Gastrocnemius medialis (tissue), 4 donors: ENCODE measurements at regions not wholly inside any gene's neighbourhood (a gene's known extent, or its start where the extent isn't known, plus 50 kb on each side); places are given as distances from the start of the nearest gene placed in this dataset.

Experiments
- POLR2A ChIP-seq, 2 donors: fragments of 450-650 bp; IDR thresholded peaks; one replicate each; pipeline ENCODE4 v1.6.1; 2017; ENCODE audit warnings: antibody characterized with exemption in 2 of 2, mild to moderate bottlenecking in 2 of 2, moderate library complexity in 2 of 2
- TF ChIP-seq, protein P1 (sequence below), 5 experiments: fragments of 450-650 bp in 3 of 5; fragments of 200-600 bp in 2 of 5; sonication (generic) in 2 of 5; IDR thresholded peaks in 4 of 5; conservative IDR thresholded peaks in 1 of 5; 1 replicate in 4 of 5; 2 replicates in 1 of 5; pipeline ENCODE4 v1.5.1; 2016 to 2019; ENCODE audit warnings: antibody characterized with exemption in 5 of 5, mild to moderate bottlenecking in 3 of 5, moderate library complexity in 3 of 5

DNA sequence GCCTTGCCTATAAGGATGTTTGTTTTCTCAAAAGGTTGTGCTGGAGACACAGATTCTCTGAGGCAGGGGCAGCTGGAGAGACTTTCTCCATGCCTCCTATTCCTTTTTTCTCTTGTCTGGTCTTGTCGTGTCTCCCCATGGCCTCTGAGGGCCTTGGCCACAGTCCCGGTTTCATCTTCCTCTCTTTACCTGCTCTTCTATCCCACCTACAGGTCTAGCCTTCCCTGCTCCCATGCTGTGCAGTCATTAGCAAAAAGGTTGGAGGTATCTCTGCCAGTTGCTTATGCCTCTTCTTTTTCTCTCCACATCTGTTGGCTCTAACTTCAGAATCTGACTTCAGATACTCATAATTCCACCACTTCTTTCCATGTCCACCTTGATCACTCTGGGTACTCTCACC, 191.1 kb downstream of the IL20RB start:
- TF ChIP-seq, protein P1, sequence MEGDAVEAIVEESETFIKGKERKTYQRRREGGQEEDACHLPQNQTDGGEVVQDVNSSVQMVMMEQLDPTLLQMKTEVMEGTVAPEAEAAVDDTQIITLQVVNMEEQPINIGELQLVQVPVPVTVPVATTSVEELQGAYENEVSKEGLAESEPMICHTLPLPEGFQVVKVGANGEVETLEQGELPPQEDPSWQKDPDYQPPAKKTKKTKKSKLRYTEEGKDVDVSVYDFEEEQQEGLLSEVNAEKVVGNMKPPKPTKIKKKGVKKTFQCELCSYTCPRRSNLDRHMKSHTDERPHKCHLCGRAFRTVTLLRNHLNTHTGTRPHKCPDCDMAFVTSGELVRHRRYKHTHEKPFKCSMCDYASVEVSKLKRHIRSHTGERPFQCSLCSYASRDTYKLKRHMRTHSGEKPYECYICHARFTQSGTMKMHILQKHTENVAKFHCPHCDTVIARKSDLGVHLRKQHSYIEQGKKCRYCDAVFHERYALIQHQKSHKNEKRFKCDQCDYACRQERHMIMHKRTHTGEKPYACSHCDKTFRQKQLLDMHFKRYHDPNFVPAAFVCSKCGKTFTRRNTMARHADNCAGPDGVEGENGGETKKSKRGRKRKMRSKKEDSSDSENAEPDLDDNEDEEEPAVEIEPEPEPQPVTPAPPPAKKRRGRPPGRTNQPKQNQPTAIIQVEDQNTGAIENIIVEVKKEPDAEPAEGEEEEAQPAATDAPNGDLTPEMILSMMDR (IDR thresholded peaks at IDR 0.05 in 4 of 5, conservative IDR thresholded peaks at IDR 0.05 in 1 of 5): no peak
- no peak for TF ChIP-seq POLR2A (IDR thresholded peaks at IDR 0.05)
